Brain pericyte (primary cell): ENCODE measurements at regions not wholly inside any gene's neighbourhood (a gene's known extent, or its start where the extent isn't known, plus 50 kb on each side); places are given as distances from the start of the nearest gene placed in this dataset.
"Not testable (repeated sequence)": the region's sequence is repeated elsewhere in the genome, so short reads cannot be mapped to it uniquely, and the experiment has no call there.

ENCODE experiments used
- DNase-seq: peaks from one replicate; pipeline ENCODE4 v3.0.0-alpha.2; 2012; ENCODE audit warnings: low read depth, low spot score

DNA sequence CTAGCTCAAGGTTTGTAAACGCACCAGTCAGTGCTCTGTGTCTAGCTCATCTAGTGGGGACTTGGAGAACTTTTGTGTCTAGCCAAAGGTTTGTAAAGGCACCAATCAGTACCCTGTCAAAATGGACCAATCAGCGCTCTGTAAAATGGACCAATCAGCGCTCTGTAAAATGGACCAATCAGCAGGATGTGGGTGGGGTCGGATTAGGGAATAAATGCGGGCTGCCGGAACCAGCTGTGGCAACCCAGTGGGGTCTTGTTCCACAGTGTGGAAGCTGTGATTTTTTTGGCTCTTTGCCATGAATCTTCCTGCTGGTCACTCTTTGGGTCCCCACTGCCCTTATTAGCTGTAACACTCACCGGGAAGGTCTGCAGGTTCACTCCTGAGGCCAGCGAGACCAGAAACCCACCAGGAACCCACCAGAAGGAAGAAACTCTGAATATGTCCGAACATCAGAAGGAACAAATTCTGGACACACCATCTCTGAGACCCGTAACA lies 197.8 kb downstream of the SPP2 start:
- not testable (repeated sequence) for DNase-seq

DNA sequence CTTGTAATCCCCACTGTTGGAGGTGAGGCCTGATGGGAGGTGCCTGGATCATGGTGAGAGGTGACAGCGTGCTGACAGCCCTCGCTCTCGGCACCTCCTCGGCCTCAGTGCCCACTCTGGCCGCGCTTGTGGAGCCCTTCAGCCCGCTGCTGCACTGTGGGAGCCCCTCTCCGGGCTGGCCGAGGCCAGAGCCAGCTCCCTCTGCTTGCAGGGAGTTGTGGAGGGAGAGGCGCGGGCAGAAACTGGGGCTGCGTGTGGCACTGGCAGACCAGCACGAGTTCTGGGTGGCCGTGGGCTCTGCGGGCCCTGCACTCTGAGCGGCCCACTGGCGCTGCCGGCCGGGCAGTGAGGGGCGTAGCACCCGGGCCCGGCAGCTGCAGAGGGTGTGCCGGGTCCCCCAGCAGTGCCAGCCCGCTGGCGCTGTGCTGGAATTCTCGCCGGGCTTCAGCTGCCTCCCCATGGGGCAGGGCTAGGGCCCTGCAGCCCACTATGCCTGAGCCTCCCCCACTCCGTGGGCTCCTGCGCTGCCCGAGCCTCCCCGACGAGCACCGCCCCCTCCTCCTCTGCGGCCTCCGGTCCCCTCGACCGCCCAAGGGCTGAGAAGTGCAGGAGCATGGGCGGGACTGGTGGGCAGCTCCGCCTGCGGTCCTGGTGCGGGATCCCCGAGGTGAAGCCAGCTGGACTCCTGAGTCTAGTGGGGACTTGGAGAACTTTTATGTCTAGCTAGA lies 197.1 kb downstream of the SPP2 start:
- DNase-seq = no peak

DNA sequence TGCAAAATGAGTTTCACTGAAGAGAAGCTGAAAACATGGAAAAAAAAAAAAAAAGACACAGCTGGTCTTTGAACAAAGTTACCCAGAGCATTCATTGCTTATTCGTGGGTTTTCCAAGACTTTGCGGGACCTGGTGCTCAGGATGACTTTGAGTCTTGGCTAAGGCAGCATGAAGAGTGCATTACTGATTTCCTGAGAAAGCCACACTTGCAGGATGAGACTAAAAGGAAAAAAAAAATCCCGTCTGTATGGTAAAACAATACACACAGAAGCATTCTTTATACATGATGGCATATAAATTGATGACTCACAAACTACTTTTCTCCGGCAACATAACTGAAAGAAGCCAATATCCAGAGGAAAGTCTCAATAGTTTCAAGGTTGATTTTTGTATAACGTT lies 195.4 kb downstream of the SPP2 start:
- no peak for DNase-seq

DNA sequence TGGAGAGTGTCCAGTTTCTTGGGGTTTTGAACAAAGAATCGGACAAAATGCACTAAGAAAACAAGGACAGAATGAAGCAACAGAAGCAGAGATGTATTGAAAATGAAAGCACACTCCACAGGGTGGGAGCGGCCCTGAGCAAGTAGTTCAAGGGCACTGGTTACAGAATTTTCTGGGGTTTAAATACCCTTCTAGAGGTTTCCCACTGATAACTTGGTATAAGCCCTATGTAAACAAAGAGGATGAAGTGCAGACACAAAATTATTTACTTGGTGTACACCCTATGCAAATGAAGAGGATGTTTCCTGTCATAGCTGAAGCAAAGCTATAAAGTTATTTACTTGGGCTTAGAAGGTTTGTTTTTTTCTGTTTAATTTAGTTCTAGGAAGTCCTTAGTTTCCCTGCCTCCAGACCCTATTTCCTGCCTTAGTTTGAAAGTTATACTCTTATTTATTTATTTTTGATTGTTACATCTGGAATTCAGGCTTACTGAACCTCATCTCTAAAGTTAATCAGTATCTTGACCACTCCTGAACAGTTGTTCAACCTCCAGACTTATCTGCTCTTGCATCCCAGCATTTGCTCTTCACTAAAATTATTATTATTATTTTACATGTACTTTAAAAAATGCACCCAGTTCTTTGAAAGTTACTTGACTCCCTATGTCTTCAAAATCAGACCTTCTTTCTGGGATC lies 193.5 kb downstream of the SPP2 start:
- no peak for DNase-seq

DNA sequence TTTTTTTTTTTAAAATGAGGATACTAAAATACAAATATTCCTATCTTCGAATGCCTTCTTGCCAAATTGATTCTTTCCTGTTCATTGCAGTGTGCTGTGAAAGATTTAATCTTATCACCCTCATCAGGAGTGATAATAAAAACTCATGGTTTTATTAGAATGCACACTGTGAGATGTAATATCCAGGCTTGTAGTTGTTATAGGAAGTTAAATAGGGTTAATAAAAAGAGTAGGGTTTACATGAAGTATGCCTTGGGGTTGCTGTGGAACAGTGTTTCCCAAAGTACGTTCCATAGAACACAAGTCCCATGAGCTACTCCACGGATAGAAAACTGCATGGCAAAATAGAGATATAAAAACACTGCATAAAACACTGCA lies 191.9 kb downstream of the SPP2 start:
- DNase-seq = no peak

DNA sequence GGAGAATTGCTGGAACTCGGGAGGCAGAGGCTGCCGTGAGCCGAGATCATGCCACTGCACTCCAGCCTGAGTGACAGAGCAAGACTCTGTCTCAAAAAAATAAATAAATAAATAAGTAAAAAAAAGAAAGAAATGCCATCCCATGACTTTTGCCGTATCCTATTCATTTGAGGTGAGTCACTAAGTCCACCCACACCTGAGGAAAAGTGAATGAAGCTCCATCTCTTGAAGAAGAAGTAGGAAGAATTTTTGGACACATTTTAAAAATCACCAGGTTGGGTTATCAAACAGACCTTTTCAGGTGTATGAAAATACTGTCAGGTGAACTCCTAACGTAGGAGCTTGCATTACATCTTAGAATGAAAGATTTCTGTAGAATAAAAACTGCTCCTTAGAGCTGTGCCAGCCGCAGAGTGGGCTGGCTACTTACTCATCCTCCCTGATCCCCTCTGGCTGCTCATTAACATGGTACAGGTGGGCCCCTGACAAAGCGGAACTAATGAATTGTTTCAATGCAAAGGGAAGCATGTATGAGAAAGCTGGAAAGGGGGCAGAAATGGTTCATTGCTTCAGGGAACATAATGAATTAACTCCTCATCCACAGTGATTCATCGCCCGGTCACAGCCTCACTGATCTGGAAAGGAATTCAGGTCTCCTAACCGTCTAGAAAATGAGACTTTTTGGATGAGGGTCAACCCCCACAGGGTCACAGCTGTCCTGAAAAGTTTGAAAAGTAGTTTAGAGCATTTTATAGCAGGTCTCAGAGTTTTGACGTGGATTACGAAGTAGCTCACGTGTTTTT lies 191.4 kb downstream of the SPP2 start:
- no peak for DNase-seq

DNA sequence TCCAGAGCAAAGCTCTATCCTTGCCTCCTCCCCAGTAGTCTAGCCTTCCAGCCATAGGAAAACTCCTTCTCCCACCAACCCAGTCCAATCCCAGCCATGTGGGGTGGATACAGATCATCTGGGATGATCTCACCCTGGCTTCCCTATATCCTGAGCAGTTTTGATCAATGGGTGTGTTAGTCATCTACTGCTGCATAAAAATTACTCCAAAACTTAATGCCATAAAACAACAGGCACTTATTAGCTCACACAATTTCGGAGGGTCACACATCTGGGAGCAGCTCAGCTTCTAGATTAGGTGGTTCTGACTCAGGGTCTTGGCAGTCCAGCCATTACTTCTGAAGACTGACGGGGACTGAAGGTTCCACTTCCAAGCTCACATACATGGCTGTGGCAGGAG lies 190.4 kb downstream of the SPP2 start:
- no peak for DNase-seq

DNA sequence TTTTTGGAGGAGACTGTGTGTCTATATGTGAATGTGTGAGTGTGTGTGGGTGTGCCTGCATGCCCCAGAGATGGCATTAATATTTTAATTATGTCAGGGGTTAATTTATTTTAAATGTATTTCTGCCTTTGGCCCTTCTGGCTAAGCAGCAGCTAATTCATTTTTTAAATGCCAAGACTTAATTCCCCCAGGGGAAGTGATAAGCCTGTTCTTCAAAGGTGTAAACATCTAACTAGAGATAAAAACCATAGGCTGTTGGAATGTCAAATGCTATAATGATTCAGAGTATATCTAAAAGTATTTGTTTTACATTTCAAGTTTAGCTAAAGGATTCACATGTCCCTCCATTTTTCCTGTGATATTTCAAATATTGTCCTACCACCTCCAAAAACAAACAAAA lies 184.7 kb downstream of the SPP2 start:
- DNase-seq = no peak

DNA sequence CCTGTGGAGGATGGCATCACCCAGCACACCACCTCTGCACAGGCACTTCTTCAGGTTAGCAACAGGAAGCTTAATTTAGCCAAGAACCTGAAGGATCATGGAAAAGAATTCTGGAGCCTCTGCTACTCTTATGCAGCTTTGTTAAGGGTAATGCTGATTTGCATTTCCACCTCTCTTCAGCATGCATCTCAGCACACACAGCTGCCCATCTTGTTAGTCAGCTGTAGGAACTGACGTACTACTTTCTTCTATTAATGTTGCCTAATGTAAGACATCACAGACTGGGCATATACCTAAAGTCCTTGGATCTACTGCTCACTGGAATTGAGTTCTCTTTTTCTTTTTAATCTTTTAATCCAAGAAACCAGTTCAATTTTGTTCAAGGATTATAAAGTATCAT lies 181.0 kb downstream of the SPP2 start:
- no peak for DNase-seq

DNA sequence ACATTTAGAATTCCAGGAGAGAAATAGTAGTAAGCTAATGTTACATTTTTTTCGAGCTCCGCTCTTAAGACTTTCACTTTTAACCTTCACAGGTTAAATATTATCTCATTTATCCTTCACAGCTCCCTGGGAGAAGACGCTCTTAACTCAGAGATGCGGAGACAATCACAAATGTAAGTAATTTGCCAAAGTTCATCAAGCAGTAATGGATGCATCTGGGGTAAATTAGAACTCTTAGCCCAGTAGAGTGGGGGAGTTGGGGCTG lies 168.5 kb downstream of the SPP2 start:
- no peak for DNase-seq

DNA sequence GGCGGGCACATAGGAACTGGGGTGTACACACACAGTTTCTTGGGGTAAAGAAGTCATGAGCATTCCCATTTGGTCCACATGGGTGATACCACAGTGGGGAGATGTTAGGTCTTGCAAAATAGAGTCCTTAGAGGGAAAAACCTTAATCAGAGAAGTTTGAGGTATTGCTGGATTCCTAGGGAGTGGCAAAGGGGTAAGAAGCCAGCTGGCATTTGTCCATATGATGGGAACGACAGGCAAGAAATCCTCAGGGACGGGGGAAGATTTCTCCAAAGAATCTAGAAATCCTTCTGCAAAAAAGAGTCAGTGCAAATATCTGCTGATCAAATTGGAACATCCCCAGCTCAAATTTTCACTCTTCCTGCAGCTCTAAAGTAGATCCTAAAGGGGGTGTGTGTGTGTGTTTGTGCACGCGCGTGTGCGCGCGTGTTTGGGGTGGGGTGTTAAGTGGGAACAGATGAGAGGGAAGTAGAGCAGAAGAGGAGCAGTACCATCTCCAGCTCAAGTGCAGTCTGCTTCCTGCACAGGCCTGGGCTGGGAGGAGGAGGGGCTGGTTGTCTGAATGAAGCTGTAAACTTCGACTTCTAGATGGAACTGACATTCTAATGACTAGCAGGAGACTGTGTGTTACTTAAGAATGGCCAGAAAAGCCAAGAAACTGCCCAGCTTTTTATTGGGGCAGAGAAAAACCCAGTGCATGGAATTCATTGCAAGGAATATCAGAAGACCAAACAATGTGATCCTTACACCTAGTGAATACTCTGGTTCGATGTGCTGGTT lies 168.0 kb downstream of the SPP2 start:
- DNase-seq = no peak

DNA sequence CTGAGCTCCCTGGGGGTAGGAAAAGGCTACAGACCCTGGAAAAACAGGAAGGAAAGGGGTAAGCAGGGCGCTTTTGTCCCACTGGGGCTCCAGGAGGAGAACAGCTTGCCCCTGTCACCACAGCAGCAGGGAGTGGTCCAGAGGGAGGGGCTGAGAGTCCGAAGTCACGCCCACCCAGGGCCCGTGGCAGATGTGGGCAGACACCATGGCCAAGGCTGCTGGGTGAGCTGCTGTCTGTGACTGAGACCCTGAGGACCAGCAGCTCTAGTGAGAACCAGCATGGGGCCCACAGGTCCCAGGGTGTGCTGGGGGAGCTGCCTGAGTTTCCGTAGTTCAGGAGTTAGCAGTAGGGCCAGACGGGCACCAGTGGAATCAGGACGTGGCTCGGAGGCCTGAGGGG lies 162.0 kb downstream of the SPP2 start:
- no peak for DNase-seq

DNA sequence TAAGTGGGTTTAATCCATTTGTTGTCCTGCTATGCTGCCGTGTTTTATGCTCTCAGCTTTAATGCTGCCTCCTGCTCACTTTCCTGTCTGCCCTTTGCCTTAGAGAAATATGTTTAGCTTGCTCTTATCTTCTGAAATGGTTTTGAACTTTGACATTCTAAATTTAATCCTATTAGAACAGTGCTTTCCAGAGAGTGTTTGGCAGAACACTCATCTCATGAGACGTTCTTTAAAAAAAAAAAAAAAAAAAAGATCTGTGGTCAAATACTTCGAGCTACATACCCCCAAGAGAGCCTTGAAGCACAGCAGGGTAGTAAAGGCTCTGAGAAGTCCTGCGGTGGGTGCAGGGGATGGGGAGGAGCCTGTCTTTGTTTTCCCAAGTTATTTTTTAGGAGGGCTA lies 161.3 kb downstream of the SPP2 start:
- no peak for DNase-seq

DNA sequence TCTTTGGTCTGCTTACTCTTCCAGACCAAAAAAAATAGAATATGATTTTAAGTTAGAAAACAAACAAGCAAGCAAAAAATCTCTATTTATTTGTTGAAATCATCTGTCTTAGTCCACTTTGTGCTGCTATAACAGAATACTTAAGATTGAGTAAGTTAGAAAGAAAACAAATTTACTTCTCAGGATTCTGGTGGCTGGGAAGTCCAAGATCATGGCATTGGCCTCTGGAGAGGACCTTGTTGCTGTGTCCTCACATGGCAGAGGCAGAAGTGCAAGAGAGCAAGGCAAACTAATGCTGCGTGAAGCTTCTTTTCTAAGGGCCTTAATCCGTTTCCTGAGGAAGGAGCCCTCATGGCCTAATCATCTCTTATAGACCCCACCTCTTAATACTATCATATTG lies 156.2 kb downstream of the SPP2 start:
- DNase-seq = no peak

DNA sequence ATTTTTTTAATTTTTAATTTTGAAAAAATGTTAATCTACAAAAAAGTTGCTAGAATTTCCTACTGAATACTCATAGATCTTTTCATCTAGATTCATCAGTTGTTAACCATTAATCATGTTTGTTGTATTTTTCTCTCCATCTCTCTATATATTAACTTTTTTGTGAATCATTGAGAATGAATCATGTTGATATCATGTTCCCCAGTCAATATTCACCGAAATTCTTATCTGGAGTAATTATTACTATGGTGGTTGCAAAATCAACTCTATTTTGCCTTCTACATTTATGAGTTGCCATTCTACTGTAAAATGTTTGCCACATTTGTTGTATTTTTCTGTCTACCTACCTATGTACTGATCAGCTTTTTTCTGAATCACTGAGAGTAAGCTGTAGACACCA lies 154.0 kb downstream of the SPP2 start:
- DNase-seq = no peak

DNA sequence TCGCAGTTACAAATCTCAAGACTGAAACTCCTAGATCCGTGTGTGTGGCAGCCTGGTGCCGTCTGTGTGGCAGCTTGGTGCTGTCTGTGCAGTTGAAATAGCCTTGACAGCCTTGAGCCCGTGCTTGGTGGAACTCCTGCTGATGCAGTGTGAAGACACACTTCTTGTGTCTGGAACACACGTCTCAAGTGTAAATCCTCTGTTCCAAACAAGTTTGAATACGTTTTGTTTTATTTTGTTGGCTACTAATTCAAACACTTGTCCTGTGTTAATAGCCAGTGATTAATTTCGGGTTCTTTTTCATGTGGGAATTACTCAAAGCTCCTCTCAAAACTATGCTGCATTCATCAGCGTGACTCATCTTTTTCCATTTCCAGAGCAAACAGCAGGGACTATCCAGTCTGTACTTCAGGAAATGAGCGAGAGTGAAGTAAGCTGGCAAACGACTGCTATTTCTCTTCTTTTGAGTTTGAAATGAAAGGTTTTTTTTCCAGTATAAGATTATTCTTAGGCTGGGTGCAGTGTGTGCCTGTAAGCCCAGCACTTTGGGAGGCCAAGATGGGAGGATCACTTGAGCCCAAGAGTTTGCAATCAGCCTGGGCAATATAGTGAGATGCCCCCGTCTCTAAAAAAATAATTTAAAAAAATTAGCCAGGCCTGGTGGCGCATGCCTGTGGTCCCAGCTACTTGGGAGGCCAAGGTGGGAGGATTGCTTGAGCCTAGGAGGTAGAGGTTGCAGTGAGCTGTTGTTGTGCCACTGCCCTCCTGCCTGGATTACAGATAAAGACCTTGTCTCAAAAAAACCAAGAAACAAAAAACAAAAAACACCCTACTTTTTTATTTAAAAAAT lies 152.9 kb downstream of the SPP2 start:
- DNase-seq = peak; percentile 62

DNA sequence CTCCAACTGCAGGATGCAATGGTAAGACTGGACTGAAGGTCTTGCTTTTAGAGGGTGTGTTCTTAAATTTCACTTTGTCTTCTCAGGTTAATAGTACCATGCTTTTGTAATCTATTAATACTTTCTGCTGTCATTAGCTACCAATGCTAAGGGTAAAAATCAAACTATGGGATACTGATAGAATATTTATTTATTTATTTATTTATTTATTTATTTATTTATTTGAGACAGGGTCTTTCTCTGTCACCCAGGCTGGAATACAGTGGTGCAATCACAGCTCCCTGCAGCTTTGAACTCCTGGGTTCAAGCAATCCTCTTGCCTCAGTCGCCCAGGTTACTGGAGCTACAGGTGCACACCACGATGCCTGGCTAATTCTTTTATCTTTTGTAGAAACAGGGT lies 152.1 kb downstream of the SPP2 start:
- no peak for DNase-seq

DNA sequence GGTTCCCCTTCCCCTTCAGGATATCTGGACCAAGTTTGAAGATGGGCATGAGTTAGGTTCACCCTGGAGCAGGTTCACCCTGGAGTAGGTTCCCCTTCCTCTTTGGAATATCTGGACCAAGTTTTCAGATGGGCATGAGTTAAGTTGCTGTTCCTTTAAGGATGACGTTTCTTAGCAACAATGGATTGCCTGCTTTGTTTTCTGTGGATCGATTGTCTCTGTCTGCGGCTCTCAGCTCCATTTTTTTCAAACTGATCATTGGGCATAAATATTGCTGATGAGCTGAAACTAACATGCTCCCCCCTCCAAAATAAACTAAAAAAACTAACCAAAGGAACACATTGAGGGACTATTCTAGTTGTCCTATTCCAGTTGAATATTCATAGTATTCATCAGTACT lies 149.5 kb downstream of the SPP2 start:
- DNase-seq = no peak

DNA sequence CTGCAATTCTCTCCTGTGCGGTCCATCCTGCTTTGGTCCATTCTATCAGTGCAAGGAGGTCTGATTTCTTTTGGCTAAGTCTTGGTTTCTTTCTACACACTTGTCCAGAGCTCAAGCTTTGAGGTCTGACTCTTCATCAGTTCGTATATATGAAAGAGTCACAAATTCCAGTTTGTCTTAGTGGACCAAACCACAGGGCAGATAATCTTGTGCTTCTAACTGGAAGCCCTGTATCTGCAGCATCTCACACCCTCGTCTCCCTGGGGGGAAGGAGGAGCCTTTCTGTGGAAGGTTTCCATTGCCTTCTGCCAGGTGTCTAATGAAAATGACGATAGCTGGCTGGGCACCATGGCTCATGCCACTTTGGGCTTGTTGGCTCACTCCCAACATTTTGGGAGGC lies 148.5 kb downstream of the SPP2 start:
- no peak for DNase-seq

DNA sequence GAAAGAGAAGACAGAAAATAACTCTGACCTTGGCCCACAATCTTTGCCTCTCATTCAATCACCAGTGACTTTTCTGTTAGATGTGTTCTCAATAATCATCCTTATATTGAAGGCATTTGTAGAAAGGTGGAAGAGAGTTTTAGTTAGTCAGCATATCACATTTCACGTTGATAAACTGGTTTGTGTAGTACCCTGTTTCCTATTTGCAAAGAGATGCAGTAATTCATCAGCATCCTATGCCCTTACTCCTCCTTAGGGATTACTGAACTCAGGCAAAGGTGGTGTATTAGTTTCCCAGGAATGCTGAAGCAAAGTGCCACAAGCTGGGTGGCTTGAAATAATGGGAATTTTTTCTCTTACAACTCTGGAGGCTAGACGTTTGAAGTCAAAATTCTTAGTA lies 145.0 kb downstream of the SPP2 start:
- no peak for DNase-seq

DNA sequence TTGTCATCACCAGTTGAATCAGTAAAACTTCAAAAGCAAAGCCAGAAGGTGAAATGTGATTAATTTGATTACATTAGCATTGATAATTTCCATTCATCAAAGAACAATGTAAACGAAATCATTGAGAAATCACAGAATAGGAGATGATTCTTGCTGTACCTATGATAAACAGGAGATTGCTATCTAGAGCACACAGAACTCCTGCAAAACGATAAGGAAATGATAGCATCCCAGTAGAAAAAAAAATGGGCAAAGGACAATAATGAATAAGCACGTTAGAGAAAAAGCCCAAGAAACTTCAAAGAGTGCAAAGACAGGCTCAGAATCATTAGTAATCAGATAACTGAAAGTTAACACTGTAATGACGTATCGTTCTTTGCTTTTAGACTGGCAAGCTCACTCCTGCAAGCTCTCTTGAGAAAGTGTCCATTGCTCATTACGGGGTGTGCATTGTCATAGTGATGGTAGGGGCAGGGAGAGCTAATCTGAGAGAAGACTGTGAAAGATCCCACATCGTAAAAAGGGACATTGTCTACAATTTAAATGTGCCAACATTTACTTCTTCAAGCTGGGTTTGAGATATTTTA lies 143.6 kb downstream of the SPP2 start:
- no peak for DNase-seq
